ENCODE measurements at regions not wholly inside any gene's neighbourhood (a gene's known extent, or its start where the extent isn't known, plus 50 kb on each side); places are given as distances from the start of the nearest gene placed in this dataset.

DNA sequence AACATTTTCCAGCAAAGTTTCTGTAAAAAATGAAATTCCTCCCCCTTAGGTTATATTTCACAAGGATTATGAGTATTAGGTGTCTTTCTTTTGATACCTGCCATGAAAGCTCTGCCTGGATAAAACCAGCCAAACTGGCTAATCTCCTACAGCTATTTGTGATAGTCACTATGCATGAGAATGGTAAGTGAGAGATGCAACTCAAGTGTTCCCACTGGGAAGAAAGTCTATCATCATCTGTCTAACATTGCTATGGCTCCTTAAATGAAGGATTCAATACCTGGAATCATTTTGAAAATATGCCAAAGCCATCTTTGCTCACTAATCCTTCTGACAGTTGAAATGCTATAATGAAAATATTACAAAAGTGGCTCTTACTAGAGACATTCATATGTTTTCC, 339.9 kb upstream of the LRRTM4 start:
- CTCF ChIA-PET = no interaction called here
- TF ChIP-seq RCOR1 (IDR thresholded peaks at IDR 0.05; ENCODE audit: insufficient replicate concordance, low read length) (no peak), SMC3 (IDR thresholded peaks at IDR 0.05; ENCODE audit: low read depth, low read length) (no peak), MXI1 (IDR thresholded peaks at IDR 0.05; ENCODE audit: borderline replicate concordance, low read depth, low read length) (no peak), RAD21 (IDR thresholded peaks at IDR 0.05; ENCODE audit: low read length) (no peak), POLR2A (IDR thresholded peaks at IDR 0.05; ENCODE audit: low read depth, low read length) (no peak), FOS (IDR thresholded peaks at IDR 0.05; ENCODE audit: low read depth, low read length) (no peak), RFX5 (IDR thresholded peaks at IDR 0.05; ENCODE audit: low read depth, low read length) (no peak), MAZ (IDR thresholded peaks at IDR 0.05; ENCODE audit: borderline replicate concordance, low read depth, low read length) (no peak), NFE2L2 (IDR thresholded peaks at IDR 0.05; ENCODE audit: low read depth, low read length) (no peak), CHD1 (IDR thresholded peaks at IDR 0.05; ENCODE audit: low read depth, low read length) (no peak), CEBPB (IDR thresholded peaks at IDR 0.05; ENCODE audit: low read depth, low read length) (no peak), MAFK (IDR thresholded peaks at IDR 0.05; ENCODE audit: low read depth, low read length) (no peak), BHLHE40 (IDR thresholded peaks at IDR 0.05; ENCODE audit: low read depth, low read length) (no peak)
- TF ChIP-seq, protein P1, sequence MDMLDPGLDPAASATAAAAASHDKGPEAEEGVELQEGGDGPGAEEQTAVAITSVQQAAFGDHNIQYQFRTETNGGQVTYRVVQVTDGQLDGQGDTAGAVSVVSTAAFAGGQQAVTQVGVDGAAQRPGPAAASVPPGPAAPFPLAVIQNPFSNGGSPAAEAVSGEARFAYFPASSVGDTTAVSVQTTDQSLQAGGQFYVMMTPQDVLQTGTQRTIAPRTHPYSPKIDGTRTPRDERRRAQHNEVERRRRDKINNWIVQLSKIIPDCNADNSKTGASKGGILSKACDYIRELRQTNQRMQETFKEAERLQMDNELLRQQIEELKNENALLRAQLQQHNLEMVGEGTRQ (IDR thresholded peaks at IDR 0.05; ENCODE audit: low read depth, low read length) = no peak
- TF ChIP-seq, protein P2, sequence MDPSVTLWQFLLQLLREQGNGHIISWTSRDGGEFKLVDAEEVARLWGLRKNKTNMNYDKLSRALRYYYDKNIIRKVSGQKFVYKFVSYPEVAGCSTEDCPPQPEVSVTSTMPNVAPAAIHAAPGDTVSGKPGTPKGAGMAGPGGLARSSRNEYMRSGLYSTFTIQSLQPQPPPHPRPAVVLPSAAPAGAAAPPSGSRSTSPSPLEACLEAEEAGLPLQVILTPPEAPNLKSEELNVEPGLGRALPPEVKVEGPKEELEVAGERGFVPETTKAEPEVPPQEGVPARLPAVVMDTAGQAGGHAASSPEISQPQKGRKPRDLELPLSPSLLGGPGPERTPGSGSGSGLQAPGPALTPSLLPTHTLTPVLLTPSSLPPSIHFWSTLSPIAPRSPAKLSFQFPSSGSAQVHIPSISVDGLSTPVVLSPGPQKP (IDR thresholded peaks at IDR 0.05; ENCODE audit: borderline replicate concordance, low read depth, low read length) = no peak
- TF ChIP-seq, protein P3, sequence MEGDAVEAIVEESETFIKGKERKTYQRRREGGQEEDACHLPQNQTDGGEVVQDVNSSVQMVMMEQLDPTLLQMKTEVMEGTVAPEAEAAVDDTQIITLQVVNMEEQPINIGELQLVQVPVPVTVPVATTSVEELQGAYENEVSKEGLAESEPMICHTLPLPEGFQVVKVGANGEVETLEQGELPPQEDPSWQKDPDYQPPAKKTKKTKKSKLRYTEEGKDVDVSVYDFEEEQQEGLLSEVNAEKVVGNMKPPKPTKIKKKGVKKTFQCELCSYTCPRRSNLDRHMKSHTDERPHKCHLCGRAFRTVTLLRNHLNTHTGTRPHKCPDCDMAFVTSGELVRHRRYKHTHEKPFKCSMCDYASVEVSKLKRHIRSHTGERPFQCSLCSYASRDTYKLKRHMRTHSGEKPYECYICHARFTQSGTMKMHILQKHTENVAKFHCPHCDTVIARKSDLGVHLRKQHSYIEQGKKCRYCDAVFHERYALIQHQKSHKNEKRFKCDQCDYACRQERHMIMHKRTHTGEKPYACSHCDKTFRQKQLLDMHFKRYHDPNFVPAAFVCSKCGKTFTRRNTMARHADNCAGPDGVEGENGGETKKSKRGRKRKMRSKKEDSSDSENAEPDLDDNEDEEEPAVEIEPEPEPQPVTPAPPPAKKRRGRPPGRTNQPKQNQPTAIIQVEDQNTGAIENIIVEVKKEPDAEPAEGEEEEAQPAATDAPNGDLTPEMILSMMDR (conservative IDR thresholded peaks at IDR 0.05; ENCODE audit: low read depth, low read length) = no peak
- Histone ChIP-seq H3K4me1 (ENCODE audit: control insufficient read depth, insufficient read depth, low read length) (no peaks in the 10 kb centered on the region), H3K4me3 (ENCODE audit: insufficient read depth, low read depth, low read length) (no peak overlapping the region), H2BK5ac (ENCODE audit: low read depth, low read length, poor library complexity, severe bottlenecking) (no peak overlapping the region), H3K36me3 (ENCODE audit: control insufficient read depth, insufficient read depth, low read length) (no peaks in the 10 kb centered on the region), H3K56ac (ENCODE audit: extremely low read depth, insufficient read depth, low read length) (no peak overlapping the region), H2BK120ac (ENCODE audit: low read depth, low read length) (no peak overlapping the region), H4K5ac (ENCODE audit: low read depth, low read length) (no peak overlapping the region), H2BK15ac (ENCODE audit: low read depth, low read length) (no peak overlapping the region), H3K27me3 (ENCODE audit: control insufficient read depth, insufficient read depth, low read length) (no peaks in the 10 kb centered on the region), H3K4ac (ENCODE audit: low read depth, low read length) (no peak overlapping the region), H3K18ac (ENCODE audit: low read depth, low read length) (no peak overlapping the region), H3K9me3 (ENCODE audit: control insufficient read depth, insufficient read depth, low read length) (peaks cover 9% of the 10 kb centered on the region), H3K27ac (ENCODE audit: insufficient read depth, low read length) (no peak overlapping the region), H4K20me1 (ENCODE audit: insufficient read depth, low read length) (no peaks in the 10 kb centered on the region), H2AK5ac (ENCODE audit: low read depth, low read length) (no peak overlapping the region), H2AFZ (replicated peaks; ENCODE audit: low read length, poor library complexity) (no peak overlapping the region), H3K14ac (replicated peaks; ENCODE audit: low read depth, low read length) (no peak overlapping the region), H3K4me2 (ENCODE audit: low read depth, low read length) (no peak overlapping the region), H3K23ac (ENCODE audit: low read depth, low read length) (no peak overlapping the region), H4K91ac (ENCODE audit: insufficient read depth, low read depth, low read length) (no peak overlapping the region), H3K79me1 (ENCODE audit: low read depth in 1 of 2, low read length in 2 of 2) (no peaks in the 10 kb centered on the region), H2BK20ac (ENCODE audit: low read depth, low read length) (no peak overlapping the region), H4K8ac (ENCODE audit: low read depth in 2 of 2, low read length in 2 of 2) (no peak overlapping the region), H2AK9ac (replicated peaks; ENCODE audit: low read depth, low read length, poor library complexity) (no peak overlapping the region), H3K9me1 (ENCODE audit: insufficient read depth, low read length) (no peaks in the 10 kb centered on the region), H3K9ac (ENCODE audit: low read depth, low read length) (no peak overlapping the region)
- in situ Hi-C loops (cut with MboI; ENCODE audit: low sequenced_read_pairs) (no loop called here), intact Hi-C loops (cut with micrococcal nuclease) (no loop called here), dilution Hi-C loops (cut with HindIII; ENCODE audit: low sequenced_read_pairs, unreplicated experiment) (no loop called here)
- no TSS peak for BruUV-seq (replicated peaks)
- POLR2A ChIA-PET (ENCODE audit: unreplicated experiment) = no interaction called here
- DNase-seq (no peak), ATAC-seq (ENCODE audit: low read depth) (no peak)

Measured in IMR-90 (cell line).